Endothelial cell (in vitro differentiated cells): ENCODE measurements at regions not wholly inside any gene's neighbourhood (a gene's known extent, or its start where the extent isn't known, plus 50 kb on each side); places are given as distances from the start of the nearest gene placed in this dataset.

Experiments used
- DNase-seq: peaks from one replicate; pipeline ENCODE4 v3.0.0; 2021; ENCODE audit warnings: low spot score
- H3K27ac Mint-ChIP-seq: one replicate; pipeline ENCODE4 v1.8.0; 2021; ENCODE audit warnings: mixed read lengths, inconsistent platforms; ENCODE audit not compliant: unreplicated experiment
- H3K27me3 Mint-ChIP-seq: one replicate; pipeline ENCODE4 v1.8.0; 2021; ENCODE audit warnings: mild to moderate bottlenecking, moderate library complexity, mixed read lengths, inconsistent platforms; ENCODE audit not compliant: unreplicated experiment
- H3K36me3 Mint-ChIP-seq: one replicate; pipeline ENCODE4 v1.8.0; 2021; ENCODE audit warnings: mild to moderate bottlenecking, low read depth, mixed read lengths, inconsistent platforms; ENCODE audit not compliant: unreplicated experiment
- H3K4me1 Mint-ChIP-seq: one replicate; pipeline ENCODE4 v1.8.0; 2021; ENCODE audit warnings: mild to moderate bottlenecking, mixed read lengths, inconsistent platforms; ENCODE audit not compliant: unreplicated experiment
- H3K4me3 Mint-ChIP-seq: one replicate; pipeline ENCODE4 v1.8.0; 2021; ENCODE audit warnings: mild to moderate bottlenecking, mixed read lengths, inconsistent platforms; ENCODE audit not compliant: unreplicated experiment
- H3K9me3 Mint-ChIP-seq: one replicate; pipeline ENCODE4 v1.8.0; 2021; ENCODE audit warnings: mixed read lengths, inconsistent platforms; ENCODE audit not compliant: unreplicated experiment
- CTCF ChIP-seq: fragments of 200-600 bp; sonication (generic); IDR thresholded peaks from one replicate; pipeline ENCODE4 v1.5.0; 2021; ENCODE audit warnings: antibody characterized with exemption; ENCODE audit not compliant: unreplicated experiment

GRCh38 chr16:22681554-22682291 is 132.2 kb upstream of the HS3ST2 start:
- no peaks in the 10 kb centered on the region for H3K4me1 Mint-ChIP-seq
- no peak for DNase-seq
- H3K27ac Mint-ChIP-seq, result no peak overlapping the region
- no peaks in the 10 kb centered on the region for H3K9me3 Mint-ChIP-seq
- TF ChIP-seq CTCF, result no peak
- no peaks in the 10 kb centered on the region for H3K36me3 Mint-ChIP-seq
- H3K27me3 Mint-ChIP-seq, result no peaks in the 10 kb centered on the region
- no peak overlapping the region for H3K4me3 Mint-ChIP-seq

- Mint-ChIP-seq H3K9me3 (no peaks in the 10 kb centered on the region), H3K4me3 (no peak overlapping the region), H3K36me3 (no peaks in the 10 kb centered on the region), H3K27me3 (no peaks in the 10 kb centered on the region), H3K4me1 (no peaks in the 10 kb centered on the region), H3K27ac (no peak overlapping the region)
- TF ChIP-seq CTCF, result no peak
- DNase-seq, result no peak
Observed at GRCh38 chr16:22683258-22683657, 130.7 kb upstream of the HS3ST2 start.

- no peaks in the 10 kb centered on the region for H3K36me3 Mint-ChIP-seq
- no peak overlapping the region for H3K4me3 Mint-ChIP-seq
- no peaks in the 10 kb centered on the region for H3K27me3 Mint-ChIP-seq
- TF ChIP-seq CTCF, result no peak
- no peak overlapping the region for H3K27ac Mint-ChIP-seq
- no peak for DNase-seq
- H3K4me1 Mint-ChIP-seq, result no peaks in the 10 kb centered on the region
- H3K9me3 Mint-ChIP-seq, result no peaks in the 10 kb centered on the region
Observed at GRCh38 chr16:22683730-22684573, 130.0 kb upstream of the HS3ST2 start.

- H3K9me3 Mint-ChIP-seq, result no peaks in the 10 kb centered on the region
- H3K4me3 Mint-ChIP-seq, result no peak overlapping the region
- no peaks in the 10 kb centered on the region for H3K4me1 Mint-ChIP-seq
- no peaks in the 10 kb centered on the region for H3K27me3 Mint-ChIP-seq
- no peak for DNase-seq
- no peak overlapping the region for H3K27ac Mint-ChIP-seq
- no peaks in the 10 kb centered on the region for H3K36me3 Mint-ChIP-seq
- TF ChIP-seq CTCF, result no peak
Observed at GRCh38 chr16:22684574-22685458, 129.1 kb upstream of the HS3ST2 start.
